ENCODE measurements at regions not wholly inside any gene's neighbourhood (a gene's known extent, or its start where the extent isn't known, plus 50 kb on each side); places are given as distances from the start of the nearest gene placed in this dataset.

- Histone ChIP-seq H4K91ac (ENCODE audit: low read depth, low read length) (no peak overlapping the region), H2BK5ac (ENCODE audit: low read depth, low read length, poor library complexity) (no peak overlapping the region), H3K4me2 (ENCODE audit: low read length) (no peak overlapping the region), H3K27ac (ENCODE audit: low read depth, low read length) (no peak overlapping the region), H3K4ac (ENCODE audit: low read depth, low read length) (no peak overlapping the region), H3K27me3 (ENCODE audit: insufficient read depth, low read length) (no peaks in the 10 kb centered on the region), H3K18ac (ENCODE audit: low read length) (no peak overlapping the region), H3K14ac (ENCODE audit: low read length) (no peak overlapping the region), H2BK12ac (ENCODE audit: low read length) (no peak overlapping the region), H3K4me3 (ENCODE audit: low read depth, low read length) (no peak overlapping the region), H2AFZ (ENCODE audit: insufficient read depth, low read length, poor library complexity) (no peak overlapping the region), H3K9ac (ENCODE audit: low read length) (no peak overlapping the region), H3K79me2 (ENCODE audit: control insufficient read depth, insufficient read depth, low read length, poor library complexity) (no peaks in the 10 kb centered on the region), H2BK120ac (ENCODE audit: insufficient read depth, low read length, poor library complexity) (no peak overlapping the region), H3K79me1 (ENCODE audit: low read length) (no peaks in the 10 kb centered on the region), H2AK5ac (ENCODE audit: low read length) (no peak overlapping the region), H4K12ac (ENCODE audit: low read depth, low read length) (no peak overlapping the region), H3K9me3 (ENCODE audit: insufficient read depth, low read depth, low read length) (no peaks in the 10 kb centered on the region), H4K8ac (ENCODE audit: low read depth, low read length) (no peak overlapping the region), H3K4me1 (ENCODE audit: control insufficient read depth in 1 of 2, insufficient read depth in 2 of 2, low read length in 2 of 2) (no peaks in the 10 kb centered on the region), H3K36me3 (ENCODE audit: control insufficient read depth in 1 of 2, insufficient read depth in 2 of 2, low read length in 2 of 2) (no peaks in the 10 kb centered on the region), H3K23ac (ENCODE audit: low read length) (no peak overlapping the region)
- DNase-seq, result no peak
Measured at GRCh38 chr13:33717775-33718174, 100.2 kb upstream of the RFC3 start.

DNA sequence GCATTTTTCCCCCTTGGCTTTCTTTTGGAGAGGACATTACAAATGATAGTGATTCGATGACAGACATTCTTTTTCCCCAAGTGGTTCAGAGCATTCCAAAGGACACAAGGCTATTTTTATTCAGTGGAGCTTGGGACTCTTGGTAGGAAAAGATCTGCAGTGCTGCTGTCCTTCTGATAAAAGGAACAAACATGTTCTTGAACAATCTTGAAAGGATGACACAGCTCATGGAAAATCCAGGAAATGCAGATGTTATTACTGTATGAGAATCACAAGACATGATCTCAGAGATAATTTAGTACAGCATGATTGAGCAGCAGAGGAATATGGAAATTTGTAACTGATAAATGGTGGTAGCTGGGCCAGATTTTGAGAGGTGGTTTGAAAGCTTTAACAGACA, 96.2 kb upstream of the RFC3 start:
- no peak overlapping the region for H3K4ac ChIP-seq (ENCODE audit: low read depth, low read length)
- no peak overlapping the region for H3K18ac ChIP-seq (ENCODE audit: low read length)
- no peak overlapping the region for H3K23ac ChIP-seq (ENCODE audit: low read length)
- no peak overlapping the region for H3K9ac ChIP-seq (ENCODE audit: low read length)
- no peak overlapping the region for H4K8ac ChIP-seq (ENCODE audit: low read depth, low read length)
- H3K4me3 ChIP-seq (ENCODE audit: low read depth, low read length), result no peak overlapping the region
- H3K79me2 ChIP-seq (ENCODE audit: control insufficient read depth, insufficient read depth, low read length, poor library complexity), result no peaks in the 10 kb centered on the region
- no peak overlapping the region for H4K91ac ChIP-seq (ENCODE audit: low read depth, low read length)
- DNase-seq, result peak; percentile 18 to 86
- H3K14ac ChIP-seq (ENCODE audit: low read length), result no peak overlapping the region
- H3K36me3 ChIP-seq (ENCODE audit: control insufficient read depth in 1 of 2, insufficient read depth in 2 of 2, low read length in 2 of 2), result no peaks in the 10 kb centered on the region
- H3K79me1 ChIP-seq (ENCODE audit: low read length), result no peaks in the 10 kb centered on the region
- no peak overlapping the region for H3K27ac ChIP-seq (ENCODE audit: low read depth, low read length)
- no peaks in the 10 kb centered on the region for H3K27me3 ChIP-seq (ENCODE audit: insufficient read depth, low read length)
- H2AK5ac ChIP-seq (ENCODE audit: low read length), result no peak overlapping the region
- H2BK5ac ChIP-seq (ENCODE audit: low read depth, low read length, poor library complexity), result no peak overlapping the region
- no peak overlapping the region for H2BK12ac ChIP-seq (ENCODE audit: low read length)
- no peak overlapping the region for H2BK120ac ChIP-seq (ENCODE audit: insufficient read depth, low read length, poor library complexity)
- H3K9me3 ChIP-seq (ENCODE audit: insufficient read depth, low read depth, low read length), result no peaks in the 10 kb centered on the region
- no CpG with 5 or more reads among the region's 1 CpG for WGBS (ENCODE audit: extremely low coverage, insufficient coverage, insufficient read length)
- no peaks in the 10 kb centered on the region for H3K4me1 ChIP-seq (ENCODE audit: control insufficient read depth in 1 of 2, insufficient read depth in 2 of 2, low read length in 2 of 2)
- H3K4me2 ChIP-seq (ENCODE audit: low read length), result no peak overlapping the region
- no peak overlapping the region for H2AFZ ChIP-seq (ENCODE audit: insufficient read depth, low read length, poor library complexity)
- H4K12ac ChIP-seq (ENCODE audit: low read depth, low read length), result no peak overlapping the region

GRCh38 chr13:33722216-33722915, 95.6 kb upstream of the RFC3 start:
- Histone ChIP-seq H2BK5ac (ENCODE audit: low read depth, low read length, poor library complexity) (no peak overlapping the region), H3K79me2 (ENCODE audit: control insufficient read depth, insufficient read depth, low read length, poor library complexity) (no peaks in the 10 kb centered on the region), H2AFZ (ENCODE audit: insufficient read depth, low read length, poor library complexity) (no peak overlapping the region), H4K8ac (ENCODE audit: low read depth, low read length) (no peak overlapping the region), H3K4me1 (ENCODE audit: control insufficient read depth in 1 of 2, insufficient read depth in 2 of 2, low read length in 2 of 2) (no peaks in the 10 kb centered on the region), H3K9me3 (ENCODE audit: insufficient read depth, low read depth, low read length) (no peaks in the 10 kb centered on the region), H3K23ac (ENCODE audit: low read length) (no peak overlapping the region), H2BK120ac (ENCODE audit: insufficient read depth, low read length, poor library complexity) (no peak overlapping the region), H2AK5ac (ENCODE audit: low read length) (no peak overlapping the region), H3K14ac (ENCODE audit: low read length) (no peak overlapping the region), H3K9ac (ENCODE audit: low read length) (no peak overlapping the region), H3K27me3 (ENCODE audit: insufficient read depth, low read length) (no peaks in the 10 kb centered on the region), H3K27ac (ENCODE audit: low read depth, low read length) (no peak overlapping the region), H3K4me3 (ENCODE audit: low read depth, low read length) (no peak overlapping the region), H4K91ac (ENCODE audit: low read depth, low read length) (no peak overlapping the region), H3K18ac (ENCODE audit: low read length) (no peak overlapping the region), H3K36me3 (ENCODE audit: control insufficient read depth in 1 of 2, insufficient read depth in 2 of 2, low read length in 2 of 2) (no peaks in the 10 kb centered on the region), H2BK12ac (ENCODE audit: low read length) (no peak overlapping the region), H4K12ac (ENCODE audit: low read depth, low read length) (no peak overlapping the region), H3K4me2 (ENCODE audit: low read length) (no peak overlapping the region), H3K4ac (ENCODE audit: low read depth, low read length) (no peak overlapping the region), H3K79me1 (ENCODE audit: low read length) (no peaks in the 10 kb centered on the region)
- DNase-seq, result no peak
- no CpG with 5 or more reads among the region's 3 CpGs for WGBS (ENCODE audit: extremely low coverage, insufficient coverage, insufficient read length)

DNA sequence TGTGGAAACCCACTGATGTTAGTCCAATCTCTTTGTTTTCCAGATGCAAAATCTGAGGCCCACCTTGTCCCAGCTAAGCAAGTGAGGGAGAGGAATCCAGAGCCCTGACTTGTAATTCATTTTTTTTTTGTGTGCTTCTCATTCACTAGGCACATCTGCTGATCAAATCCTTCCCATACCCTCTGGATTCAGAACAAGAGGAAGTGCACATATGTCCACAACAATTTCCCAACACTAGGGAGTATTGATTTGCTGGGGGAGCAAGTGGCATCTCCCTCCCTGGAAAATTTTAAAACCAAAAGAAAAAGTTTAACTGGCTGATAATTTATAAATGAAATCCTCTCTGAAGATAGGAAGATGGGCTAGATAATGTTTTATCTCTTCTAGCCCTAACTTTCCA, 94.6 kb upstream of the RFC3 start:
- no peaks in the 10 kb centered on the region for H3K9me3 ChIP-seq (ENCODE audit: insufficient read depth, low read depth, low read length)
- DNase-seq, result no peak
- H3K27me3 ChIP-seq (ENCODE audit: insufficient read depth, low read length), result no peaks in the 10 kb centered on the region
- H4K91ac ChIP-seq (ENCODE audit: low read depth, low read length), result peak overlapping the region; percentile 55
- no peak overlapping the region for H2AFZ ChIP-seq (ENCODE audit: insufficient read depth, low read length, poor library complexity)
- H2BK5ac ChIP-seq (ENCODE audit: low read depth, low read length, poor library complexity), result no peak overlapping the region
- no peak overlapping the region for H3K4me3 ChIP-seq (ENCODE audit: low read depth, low read length)
- H3K4me1 ChIP-seq (ENCODE audit: control insufficient read depth in 1 of 2, insufficient read depth in 2 of 2, low read length in 2 of 2), result no peaks in the 10 kb centered on the region
- no peak overlapping the region for H2BK12ac ChIP-seq (ENCODE audit: low read length)
- H2BK120ac ChIP-seq (ENCODE audit: insufficient read depth, low read length, poor library complexity), result no peak overlapping the region
- H3K4me2 ChIP-seq (ENCODE audit: low read length), result no peak overlapping the region
- H3K27ac ChIP-seq (ENCODE audit: low read depth, low read length), result no peak overlapping the region
- H4K8ac ChIP-seq (ENCODE audit: low read depth, low read length), result no peak overlapping the region
- peak overlapping the region; percentile 40 for H2AK5ac ChIP-seq (ENCODE audit: low read length)
- H3K9ac ChIP-seq (ENCODE audit: low read length), result no peak overlapping the region
- H3K18ac ChIP-seq (ENCODE audit: low read length), result no peak overlapping the region
- no peak overlapping the region for H3K14ac ChIP-seq (ENCODE audit: low read length)
- H3K23ac ChIP-seq (ENCODE audit: low read length), result no peak overlapping the region
- no peaks in the 10 kb centered on the region for H3K36me3 ChIP-seq (ENCODE audit: control insufficient read depth in 1 of 2, insufficient read depth in 2 of 2, low read length in 2 of 2)
- no peaks in the 10 kb centered on the region for H3K79me2 ChIP-seq (ENCODE audit: control insufficient read depth, insufficient read depth, low read length, poor library complexity)
- no peaks in the 10 kb centered on the region for H3K79me1 ChIP-seq (ENCODE audit: low read length)
- no peak overlapping the region for H4K12ac ChIP-seq (ENCODE audit: low read depth, low read length)
- no peak overlapping the region for H3K4ac ChIP-seq (ENCODE audit: low read depth, low read length)

Measured in trophoblast cell (in vitro differentiated cells and primary cell).